ENCODE measurements at regions not wholly inside any gene's neighbourhood (a gene's known extent, or its start where the extent isn't known, plus 50 kb on each side); places are given as distances from the start of the nearest gene placed in this dataset.

GRCh38 chr10:3868271-3868664 is 83.3 kb upstream of the KLF6 start:
- Histone ChIP-seq H2BK120ac (ENCODE audit: low read depth, low read length, poor library complexity, severe bottlenecking) (no peak overlapping the region), H3K27ac (ENCODE audit: insufficient read length, low read depth, low read length) (no peak overlapping the region), H2BK5ac (ENCODE audit: insufficient read length, low read length) (no peak overlapping the region), H3K4me1 (ENCODE audit: insufficient read depth, low read length) (no peaks in the 10 kb centered on the region; the same call in 1 of the 2 replicates), H3K4me2 (ENCODE audit: insufficient read depth, insufficient read length, low read length) (no peak overlapping the region), H4K20me1 (ENCODE audit: control insufficient read depth, insufficient read depth, insufficient read length) (no peaks in the 10 kb centered on the region), H4K5ac (ENCODE audit: insufficient read length, low read depth, low read length) (no peak overlapping the region), H3K14ac (ENCODE audit: insufficient read depth, low read length) (no peak overlapping the region), H3K9me3 (ENCODE audit: control insufficient read depth, low read depth, low read length) (no peaks in the 10 kb centered on the region), H3K27me3 (ENCODE audit: insufficient read depth, low read length) (no peaks in the 10 kb centered on the region), H3K79me2 (ENCODE audit: insufficient read depth, low read length) (no peaks in the 10 kb centered on the region), H2AK5ac (ENCODE audit: insufficient read length, low read length) (no peak overlapping the region), H3K56ac (ENCODE audit: insufficient read length, low read depth, low read length) (no peak overlapping the region), H4K91ac (ENCODE audit: insufficient read length, low read depth, low read length) (no peak overlapping the region), H4K8ac (replicated peaks; ENCODE audit: insufficient read length, low read depth, low read length) (no peak overlapping the region), H2BK15ac (ENCODE audit: low read depth, low read length) (no peak overlapping the region), H2AFZ (ENCODE audit: low read length) (no peak overlapping the region), H2BK20ac (ENCODE audit: low read depth, low read length, poor library complexity, severe bottlenecking) (no peak overlapping the region), H3K23ac (ENCODE audit: insufficient read length, low read depth, low read length) (no peak overlapping the region), H3K23me2 (ENCODE audit: insufficient read length, low read depth, low read length, poor library complexity, severe bottlenecking) (no peaks in the 10 kb centered on the region), H3K79me1 (ENCODE audit: insufficient read depth, low read depth, low read length, poor library complexity, severe bottlenecking) (no peaks in the 10 kb centered on the region), H3K9ac (ENCODE audit: extremely low read depth, insufficient read length, low read length) (no peak overlapping the region), H3K18ac (ENCODE audit: insufficient read length, low read depth, low read length) (no peak overlapping the region), H3K4ac (ENCODE audit: low read depth, low read length) (no peak overlapping the region), H2BK12ac (ENCODE audit: insufficient read length, low read depth, low read length) (no peak overlapping the region), H3T11ph (ENCODE audit: low read length) (no peak overlapping the region)
- no CpG with 5 or more reads among the region's 6 CpGs for WGBS (ENCODE audit: extremely low coverage, insufficient read length, low lambda C conversion rate)
- H3K4me3 Mint-ChIP-seq, result no peak overlapping the region
- no peaks in the 10 kb centered on the region for H3K27me3 Mint-ChIP-seq (ENCODE audit: low read depth)
- no peaks in the 10 kb centered on the region for H3K36me3 Mint-ChIP-seq (ENCODE audit: insufficient read depth in 1 of 3, low read depth in 3 of 3)
- peaks cover 13 to 19% of the 10 kb centered on the region in 2 experiments for H3K4me1 Mint-ChIP-seq
- TF ChIP-seq CTCF (conservative IDR thresholded peaks at IDR 0.05), result no peak
- DNase-seq, result no peak
- H3K9me3 Mint-ChIP-seq, result no peaks in the 10 kb centered on the region
- H3K27ac Mint-ChIP-seq, result no peak overlapping the region
